Hematopoietic multipotent progenitor cell treated with erythropoietin and hydrocortisone succinate and interleukin-3 and kit ligand, for 15 days (in vitro differentiated cells): ENCODE measurements at regions not wholly inside any gene's neighbourhood (a gene's known extent, or its start where the extent isn't known, plus 50 kb on each side); places are given as distances from the start of the nearest gene placed in this dataset.
"Not testable (repeated sequence)": the region's sequence is repeated elsewhere in the genome, so short reads cannot be mapped to it uniquely, and the experiment has no call there.

ENCODE experiments used
- DNase-seq: peaks from one replicate; pipeline ENCODE4 v3.0.0-alpha.2; 2015; ENCODE audit warnings: low spot score

DNA sequence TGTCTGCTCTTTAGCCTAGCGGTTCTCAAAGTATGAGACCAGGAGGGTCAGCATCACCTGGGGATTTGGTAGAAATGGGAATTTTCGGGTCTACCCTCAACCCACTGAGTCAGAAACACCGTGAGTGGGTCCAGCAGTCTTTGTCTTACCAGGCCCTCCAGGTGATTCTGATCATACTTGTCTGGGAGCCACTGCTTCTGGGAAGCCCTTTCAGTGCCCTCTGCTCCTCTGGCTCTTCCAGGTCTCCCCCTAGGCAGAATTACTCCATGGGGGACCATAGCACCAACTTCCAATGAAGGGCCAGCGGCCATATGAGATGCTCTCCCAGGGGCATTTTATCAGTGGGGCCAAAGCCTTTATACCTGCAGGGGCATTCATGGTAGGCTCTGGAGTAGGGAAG is 81.0 kb upstream of the ETV3 start:
- DNase-seq, result no peak

DNA sequence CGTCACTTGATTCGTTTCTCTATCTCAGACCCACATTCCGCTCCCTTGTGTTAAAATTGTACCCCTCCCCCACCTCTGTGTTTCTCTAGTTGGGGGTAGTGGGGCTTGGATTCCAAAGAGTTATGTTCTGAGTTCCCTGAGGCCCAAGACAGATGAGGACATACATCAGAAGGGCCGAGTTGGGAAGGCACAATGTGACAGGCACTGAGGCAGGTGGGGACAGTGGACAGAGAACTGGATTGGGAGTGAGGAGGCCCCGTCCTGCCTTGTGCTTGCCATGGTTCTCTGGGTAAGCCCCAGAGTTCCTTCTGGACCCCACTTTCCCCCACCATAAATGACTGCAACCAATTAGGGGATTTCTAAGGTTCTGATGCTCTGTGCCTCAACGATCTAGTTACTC is 80.5 kb upstream of the ETV3 start:
- no peak for DNase-seq

DNA sequence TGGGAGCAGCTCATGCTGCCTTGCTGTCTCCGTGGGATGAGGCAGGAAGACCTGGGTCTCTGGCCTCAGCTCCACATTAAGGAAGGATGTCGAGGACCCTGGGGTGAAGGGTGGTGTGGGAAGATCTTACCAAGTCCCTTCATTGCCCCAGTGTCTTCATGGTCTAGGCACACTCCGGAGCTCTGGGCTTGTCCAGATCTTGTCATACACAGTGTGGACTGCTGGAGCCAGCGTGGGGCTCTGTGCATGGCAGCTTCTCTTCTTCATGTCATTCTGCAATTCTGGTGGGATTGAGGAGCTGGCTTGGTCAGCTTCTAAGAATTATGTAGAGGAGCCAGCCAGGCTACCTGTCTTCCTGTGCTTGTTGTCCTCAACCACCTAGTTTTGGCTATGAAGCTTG is 79.3 kb upstream of the ETV3 start:
- DNase-seq, result no peak

DNA sequence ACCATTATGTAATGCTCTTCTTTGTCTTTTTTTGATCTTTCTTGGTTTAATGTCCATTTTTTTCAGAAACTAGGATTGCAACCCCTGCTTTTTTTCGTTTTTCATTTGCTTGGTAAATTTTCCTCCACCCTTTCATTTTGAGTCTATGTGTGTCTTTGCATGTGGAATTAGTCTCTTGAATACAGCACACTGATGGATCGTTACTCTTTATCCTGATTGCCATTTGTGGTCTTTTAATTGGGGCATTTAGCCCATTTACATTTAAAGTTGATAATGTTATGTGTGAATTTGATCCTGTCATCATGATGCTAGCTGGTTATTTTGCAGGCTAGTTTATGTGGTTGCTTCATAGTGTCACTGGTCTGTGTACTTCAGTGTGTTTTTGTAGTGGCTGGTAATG is 75.6 kb upstream of the ETV3 start:
- no peak for DNase-seq

DNA sequence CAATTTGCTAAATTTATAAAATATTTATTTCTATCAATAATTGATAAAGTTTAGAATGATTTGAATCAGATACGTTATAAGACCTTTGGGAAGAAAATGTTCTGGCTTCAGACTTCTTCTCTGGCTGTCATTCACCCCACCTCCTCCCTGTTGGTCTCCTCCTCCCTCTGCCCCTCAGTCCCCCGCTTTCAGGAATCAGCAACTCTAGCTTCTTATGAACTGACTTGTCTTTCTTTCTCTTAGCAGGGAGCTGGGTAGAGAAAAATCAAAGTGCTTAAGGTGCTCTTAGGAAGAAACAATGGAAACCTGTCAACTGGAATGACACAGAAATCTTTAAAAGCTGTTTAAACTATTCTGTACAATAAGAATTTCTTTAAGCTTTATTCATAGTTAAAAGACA is 71.3 kb upstream of the ETV3 start:
- no peak for DNase-seq

DNA sequence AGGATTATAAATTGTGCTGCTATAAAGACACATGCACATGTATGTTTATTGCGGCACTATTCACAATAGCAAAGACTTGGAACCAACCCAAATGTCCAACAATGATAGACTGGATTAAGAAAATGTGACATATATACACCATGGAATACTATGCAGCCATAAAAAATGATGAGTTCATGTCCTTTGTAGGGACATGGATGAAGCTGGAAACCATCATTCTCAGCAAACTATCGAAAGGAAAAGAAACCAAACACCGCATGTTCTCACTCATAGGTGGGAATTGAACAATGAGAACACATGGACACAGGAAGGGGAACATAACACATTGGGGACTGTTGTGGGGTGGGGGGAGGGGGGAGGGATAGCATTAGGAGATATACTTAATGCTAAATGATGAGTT is 67.8 kb upstream of the ETV3 start:
- not testable (repeated sequence) for DNase-seq

DNA sequence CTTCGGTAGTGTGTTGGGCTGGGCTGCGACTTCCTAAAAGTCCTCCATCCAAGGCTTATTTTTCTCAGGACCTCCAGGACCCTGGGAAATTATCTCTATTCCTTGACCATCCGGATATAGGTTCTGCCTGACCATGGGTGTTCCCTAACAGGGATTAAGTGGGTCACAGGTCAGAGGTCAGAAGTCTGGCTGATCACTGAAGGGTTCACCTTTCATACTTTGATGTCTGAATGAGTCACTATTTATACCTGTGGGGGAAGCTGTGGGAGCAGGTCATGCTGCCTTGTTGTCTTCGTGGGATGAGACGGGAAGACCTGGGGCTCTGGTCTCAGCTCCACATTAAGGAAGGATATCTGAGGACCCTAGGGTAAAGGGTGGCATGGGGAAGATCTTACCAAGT is 65.0 kb upstream of the ETV3 start:
- DNase-seq, result no peak

DNA sequence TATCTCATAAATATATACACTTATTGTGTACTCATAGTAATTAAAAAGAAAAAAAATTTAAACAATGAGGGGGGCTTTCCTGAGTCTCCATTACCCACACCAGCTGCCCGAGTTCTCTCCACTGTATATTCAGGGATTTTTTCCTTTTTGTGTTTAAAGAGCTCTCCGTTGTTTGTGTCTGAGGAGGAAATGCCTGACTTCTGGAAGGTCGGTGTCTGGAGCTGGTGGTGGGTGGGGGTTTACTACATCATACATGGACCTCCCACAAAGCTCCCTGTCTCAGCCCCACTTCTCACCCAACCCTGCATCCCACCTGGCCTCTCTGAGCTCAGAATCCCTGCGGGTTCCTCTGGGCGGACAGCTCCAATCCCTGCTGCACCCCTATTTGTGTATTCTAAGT is 64.1 kb upstream of the ETV3 start:
- DNase-seq, result no peak

DNA sequence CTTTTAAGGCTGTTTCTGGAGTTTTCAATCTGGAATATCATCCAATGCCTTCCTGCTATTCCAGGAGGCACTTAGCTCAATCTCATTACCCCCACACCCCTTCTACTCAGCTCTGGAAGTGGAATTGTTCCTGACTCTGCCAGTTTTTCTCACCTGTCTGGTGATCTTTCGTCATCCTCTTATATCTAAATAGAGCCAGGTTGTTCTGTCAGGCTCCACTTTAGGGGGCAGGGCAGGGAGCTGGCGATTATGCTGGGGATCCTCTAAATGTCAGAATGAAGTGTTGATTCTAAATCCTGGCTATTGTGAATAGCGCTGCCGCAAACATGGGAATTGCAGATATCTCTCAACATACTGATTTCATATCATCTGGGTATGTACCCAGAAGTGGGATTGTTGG is 63.6 kb upstream of the ETV3 start:
- DNase-seq, result no peak

DNA sequence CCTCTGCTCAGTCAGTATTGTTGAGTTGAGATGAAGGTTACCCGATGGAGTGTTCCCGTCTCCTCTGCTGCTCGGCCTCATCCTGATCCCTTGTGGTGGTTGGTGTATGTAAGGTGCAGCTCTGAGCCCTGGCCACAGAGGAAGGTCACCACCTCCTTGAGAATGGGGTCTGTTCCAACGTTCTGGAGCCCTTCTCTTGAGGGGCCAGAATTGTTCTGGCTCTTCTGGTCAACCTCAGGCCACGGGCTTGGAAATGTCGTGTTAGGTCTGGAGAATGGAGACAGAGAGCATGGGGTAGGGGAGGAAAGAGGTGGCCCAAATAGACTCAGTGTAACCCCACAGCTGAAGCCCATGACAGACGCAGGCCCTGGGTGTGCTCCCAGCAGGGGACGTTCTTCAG is 62.3 kb upstream of the ETV3 start:
- no peak for DNase-seq

DNA sequence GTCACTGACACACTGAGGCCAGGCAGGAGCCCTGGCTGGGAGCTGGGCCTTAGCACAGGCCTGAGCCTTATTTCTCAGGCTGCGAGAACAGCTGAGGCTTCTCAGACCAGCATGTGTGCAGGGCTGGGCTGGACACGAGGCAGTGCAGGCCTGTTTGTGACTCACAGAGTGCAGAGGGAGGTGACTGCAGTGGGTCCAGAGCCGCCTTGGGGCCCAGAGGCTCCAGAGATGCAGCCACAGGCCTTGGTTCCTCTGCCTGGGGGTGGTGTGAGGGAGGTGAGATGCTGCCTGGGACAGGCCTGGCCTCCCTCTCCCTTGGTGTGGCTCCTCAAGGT is 61.2 kb upstream of the ETV3 start:
- DNase-seq, result no peak

DNA sequence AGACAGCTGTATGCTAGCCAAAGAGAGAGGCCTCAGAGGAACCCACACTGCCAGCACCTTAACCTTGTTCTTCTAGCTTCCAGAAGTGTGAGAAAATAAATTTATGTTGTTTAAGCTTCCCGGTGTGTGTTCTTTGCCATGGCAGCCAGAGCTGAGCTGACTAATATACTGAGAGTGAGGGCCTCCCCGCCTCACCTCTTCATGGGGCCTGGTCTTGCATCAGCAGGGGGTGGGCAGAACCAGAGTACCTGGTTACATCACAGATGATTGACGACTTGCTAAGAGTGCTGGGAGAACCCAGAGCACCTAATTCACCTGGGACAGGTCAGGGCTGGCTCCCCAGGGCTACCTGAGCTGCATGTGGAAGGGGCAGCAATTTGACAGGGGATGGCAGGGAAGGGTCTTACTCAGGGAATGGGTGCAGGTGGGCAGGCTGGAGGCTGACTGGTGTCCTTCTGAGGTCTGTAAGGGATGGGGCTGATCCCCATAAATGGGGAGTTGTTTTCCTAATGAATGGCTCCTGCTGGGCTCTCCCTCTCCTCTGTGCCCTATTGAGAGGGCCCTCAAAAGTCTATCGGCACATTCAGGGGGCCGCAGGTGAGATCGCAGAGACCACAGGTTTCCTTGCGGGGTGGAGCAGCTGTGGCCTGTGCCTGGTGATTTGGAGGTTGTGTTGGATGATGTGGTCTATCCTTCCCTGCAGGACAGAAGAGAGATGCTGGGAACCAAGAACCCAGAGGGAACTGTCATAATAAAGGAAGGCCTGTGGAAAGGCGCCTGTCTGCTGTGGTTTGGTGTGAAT is 60.6 kb upstream of the ETV3 start:
- DNase-seq, result no peak

DNA sequence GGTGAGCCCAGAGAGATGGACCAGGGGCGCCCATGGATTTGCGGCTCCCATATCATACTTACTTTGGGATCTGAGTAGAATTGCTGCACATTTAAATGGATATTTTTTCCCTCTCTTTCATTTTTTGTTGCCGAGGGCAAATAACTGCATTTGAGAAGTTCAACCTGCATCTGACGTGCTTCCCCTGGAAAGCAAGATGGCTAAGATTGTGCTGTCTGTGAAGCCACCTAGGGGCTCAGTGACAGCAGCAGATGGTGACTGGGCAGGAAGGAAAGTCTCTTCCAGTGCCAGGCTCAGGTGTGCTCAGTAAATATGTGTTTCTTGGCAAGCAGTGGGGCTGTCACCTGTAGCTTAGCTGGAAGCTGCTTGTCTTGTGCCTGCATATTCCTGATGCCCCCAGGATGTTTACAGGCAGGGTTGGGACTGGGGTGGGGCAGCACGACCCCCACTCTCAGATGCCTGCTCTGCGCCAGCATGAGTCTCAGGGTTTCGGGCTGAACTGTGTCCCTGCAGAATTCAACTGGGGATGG is 59.8 kb upstream of the ETV3 start:
- DNase-seq, result no peak

DNA sequence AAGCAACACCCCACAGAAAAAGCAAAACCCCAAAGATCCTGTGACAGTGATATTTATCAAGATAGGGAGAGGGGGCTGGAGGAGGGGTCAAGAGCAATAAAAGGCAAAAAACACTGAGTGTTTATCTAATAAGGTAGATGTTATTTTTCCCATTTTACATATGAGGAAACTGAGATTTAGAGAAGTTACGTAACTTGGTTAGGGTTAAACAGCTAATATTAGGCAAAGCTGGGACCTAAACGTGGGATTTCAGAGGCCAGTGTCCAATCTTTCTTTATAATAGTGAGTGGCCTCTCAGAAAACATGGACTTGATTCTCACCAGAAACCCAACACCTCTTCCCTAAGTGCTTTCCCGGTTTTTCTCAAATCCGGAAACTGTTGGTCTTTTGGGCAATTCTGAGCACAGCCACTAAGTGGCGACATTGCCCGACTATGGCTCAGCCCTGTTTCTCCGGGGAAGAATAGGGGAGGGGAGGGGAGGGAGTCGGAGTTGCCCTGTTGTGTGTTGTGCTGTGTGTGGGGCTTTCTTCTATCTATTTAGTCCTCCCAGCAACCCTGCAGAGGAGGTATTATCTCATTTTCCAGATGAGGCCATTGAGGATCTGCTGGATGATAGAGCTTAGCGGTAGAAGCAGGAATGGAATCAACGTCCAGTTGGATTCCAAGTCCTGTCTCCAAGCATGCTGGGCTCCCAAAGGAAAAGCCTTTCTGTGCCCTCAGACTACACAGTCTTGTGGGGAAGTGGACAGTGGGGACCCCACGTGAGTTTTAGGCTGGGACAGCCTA is 58.7 kb upstream of the ETV3 start:
- DNase-seq, result peak; percentile 11

DNA sequence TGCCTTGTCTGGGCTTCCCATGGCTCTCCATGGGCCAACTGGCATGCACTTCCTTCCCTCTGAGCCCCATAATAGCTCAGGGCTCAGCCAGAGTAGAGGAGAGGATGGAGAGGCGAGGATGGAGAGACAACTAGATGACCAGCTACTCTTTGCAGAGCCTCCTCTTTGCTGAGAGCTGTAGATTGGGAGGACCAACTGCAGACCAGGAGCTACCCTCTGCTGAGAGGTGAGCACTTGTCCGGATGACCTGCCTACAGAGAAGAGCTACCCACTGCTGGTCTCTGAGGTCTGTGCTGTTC is 58.0 kb upstream of the ETV3 start:
- no peak for DNase-seq

DNA sequence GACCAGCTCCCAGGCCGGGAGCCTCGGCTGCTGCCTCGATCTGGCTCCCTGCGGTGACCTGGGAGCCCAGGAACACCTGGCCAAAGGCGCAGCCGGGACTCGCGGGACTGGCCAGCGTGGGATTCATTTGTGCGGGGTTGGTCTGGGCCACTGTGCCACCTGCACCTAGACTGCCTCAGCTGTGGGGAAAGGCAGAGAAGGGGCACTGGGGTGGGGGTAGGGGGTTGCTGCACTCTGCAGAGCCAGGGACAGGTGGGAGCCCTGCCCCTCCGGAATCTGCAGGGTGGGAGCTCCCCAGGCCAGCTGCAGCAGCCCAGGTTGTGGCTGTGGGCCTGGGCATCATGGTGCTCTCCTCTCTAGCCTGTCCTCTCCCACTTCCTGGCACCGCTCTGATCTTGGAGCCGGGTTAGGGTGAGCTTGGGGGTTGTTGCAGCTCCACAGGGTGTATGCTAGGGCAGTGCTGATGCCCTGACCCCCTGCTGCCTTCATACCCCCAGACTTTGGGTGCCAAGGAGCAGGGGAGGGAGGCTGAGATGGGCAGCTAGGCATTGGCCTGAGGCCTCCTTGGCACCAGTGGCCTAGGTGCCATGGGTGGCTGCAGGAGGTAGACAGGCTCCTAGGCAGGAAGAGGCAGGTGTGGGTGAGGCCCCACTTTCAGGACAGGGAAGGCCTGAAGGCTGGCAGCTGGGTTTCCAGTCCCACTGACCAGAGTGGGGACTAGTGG is 57.5 kb upstream of the ETV3 start:
- no peak for DNase-seq

DNA sequence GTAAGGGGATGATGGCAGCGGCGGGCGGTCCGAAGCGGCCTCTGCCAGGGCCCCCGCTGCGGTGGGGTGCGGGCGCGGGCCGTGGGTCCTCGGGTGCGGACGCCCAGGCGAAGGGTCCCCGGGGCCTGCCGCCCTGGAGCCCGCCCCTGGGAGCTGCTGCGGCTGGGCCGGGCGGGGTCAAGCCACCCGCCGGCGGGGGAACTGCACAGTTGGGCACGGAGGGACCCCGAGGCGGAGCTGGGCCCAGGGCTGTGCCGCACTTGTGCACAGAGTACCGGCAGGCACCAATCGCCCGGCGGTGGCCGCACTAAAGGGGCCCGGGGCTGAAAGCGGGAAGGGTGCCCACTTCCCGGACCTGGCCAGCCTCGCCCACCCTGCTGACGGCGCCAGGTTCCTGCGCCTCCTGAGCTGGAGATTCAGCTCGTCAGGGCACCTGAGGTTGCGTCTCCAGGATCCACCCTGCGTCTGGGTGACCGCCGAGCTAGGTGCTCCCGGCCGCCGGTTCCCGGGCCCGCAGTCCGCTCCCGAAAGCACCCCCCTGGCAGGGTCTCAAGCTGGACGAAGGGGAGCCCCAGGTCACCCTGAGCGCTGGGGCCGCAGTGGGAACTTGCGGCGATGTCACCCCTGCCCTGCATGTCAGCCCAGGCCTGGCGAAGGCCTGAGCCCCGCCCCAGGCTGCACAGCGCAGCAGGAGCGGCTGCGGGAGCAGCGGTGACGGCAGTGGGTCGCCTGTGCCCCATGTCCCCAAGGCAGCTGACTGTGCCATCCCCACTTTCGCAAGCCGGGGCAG is 56.7 kb upstream of the ETV3 start:
- DNase-seq, result no peak

DNA sequence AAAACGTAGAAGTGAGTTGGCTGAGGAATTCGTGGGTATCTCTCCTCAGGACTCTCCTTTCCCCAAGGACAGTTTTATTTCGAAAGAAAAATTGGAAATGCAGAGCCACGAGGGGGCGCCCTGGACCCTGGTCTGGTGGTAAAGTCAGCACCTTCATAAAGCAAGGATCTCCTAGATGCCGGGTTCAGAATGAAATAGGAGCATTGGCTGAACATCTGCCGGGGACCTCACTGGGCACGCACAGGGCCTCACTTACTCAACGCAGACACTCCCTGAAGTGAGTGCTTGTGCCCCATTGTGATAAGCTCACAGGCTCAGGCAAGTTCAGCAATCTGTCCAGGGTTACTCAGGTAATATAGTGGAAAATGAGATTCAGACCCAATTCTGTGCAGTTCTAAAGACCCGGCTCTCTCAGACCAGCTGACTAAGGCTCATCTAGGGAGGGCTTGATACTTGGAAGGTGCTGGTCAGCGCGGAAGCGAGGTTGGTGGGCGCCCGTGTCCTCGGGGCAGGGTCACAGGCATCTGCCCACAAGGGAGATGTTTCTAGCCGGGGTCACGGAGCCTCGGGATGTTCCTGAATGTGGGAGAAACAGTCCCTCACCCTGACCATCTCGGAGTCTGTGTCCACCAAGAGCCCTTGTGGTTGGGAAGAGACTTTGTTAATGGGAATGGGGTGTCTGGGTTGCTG is 55.7 kb upstream of the ETV3 start:
- DNase-seq, result peak; percentile 70

DNA sequence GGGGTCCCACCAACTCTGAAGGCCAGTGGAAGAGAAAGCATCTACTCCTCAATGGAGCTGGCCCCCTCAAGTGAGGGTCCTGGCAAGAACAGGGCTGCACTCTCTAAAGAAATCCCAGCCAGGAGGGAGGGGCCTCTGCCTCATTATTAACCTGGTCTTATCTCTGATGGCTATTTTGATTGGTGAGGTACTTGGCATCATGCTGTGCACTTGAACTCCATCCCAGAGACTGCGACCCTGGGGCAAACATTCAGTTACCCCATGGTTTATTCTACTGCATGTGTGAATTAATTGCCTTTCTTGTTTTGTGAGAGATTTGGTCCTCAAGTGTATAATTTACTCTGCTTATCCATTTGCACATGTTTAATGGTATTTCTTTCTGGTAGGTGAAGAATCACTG is 55.0 kb upstream of the ETV3 start:
- no peak for DNase-seq

DNA sequence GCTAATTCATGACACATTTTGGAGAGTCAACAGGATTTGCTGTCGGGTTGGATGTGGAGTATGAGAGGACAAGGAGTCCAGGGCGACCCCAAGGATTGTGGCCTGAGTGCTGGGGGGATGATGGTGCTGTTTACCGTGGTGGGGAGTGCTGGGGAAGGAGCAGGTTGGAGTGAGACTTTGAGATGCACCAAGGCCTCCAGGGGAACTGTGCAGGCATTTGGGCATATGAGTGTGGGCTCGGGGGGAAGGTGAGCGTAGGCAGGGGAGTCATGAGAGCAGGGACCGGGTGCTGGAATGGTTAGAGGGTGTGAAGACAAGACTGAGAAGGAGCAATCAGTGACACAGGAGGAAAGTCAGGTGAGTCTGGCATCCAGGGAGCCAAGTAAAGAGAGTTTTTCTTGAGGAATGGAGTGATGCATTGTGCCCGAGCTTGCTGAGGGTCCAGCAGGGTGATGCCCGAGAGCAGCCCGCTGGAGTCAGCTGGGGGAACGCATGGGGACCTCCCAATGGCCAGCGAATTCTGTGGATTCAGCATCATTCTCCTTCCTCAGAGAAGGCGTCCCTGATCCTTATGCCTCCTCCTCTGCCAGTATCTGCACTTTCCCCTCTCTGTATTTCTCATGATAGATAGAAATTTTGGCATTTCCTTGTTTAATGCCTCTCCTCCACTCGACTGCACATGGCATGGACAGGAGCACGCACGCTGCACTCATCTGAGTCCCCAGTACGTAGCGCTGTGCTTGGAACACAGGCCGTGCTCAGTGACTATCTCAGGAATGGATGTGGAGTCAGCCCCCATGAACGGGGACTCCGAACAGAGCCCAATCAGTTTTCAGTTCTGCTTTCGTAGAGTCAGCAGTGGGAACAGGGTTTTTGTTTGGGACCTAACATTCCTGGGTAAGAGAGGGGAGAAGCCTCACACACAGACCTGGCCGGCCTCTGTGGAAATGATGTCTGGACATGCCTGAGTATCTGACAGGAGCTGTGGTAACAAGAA is 52.1 kb upstream of the ETV3 start:
- DNase-seq, result no peak
